Head of caudate nucleus (tissue), 42 donors: ENCODE measurements at regions not wholly inside any gene's neighbourhood (a gene's known extent, or its start where the extent isn't known, plus 50 kb on each side); places are given as distances from the start of the nearest gene placed in this dataset.

Source experiments
- DNase-seq, 42 donors: peaks; one replicate each; pipeline versions ENCODE4 v3.0.0 to v3.0.0-alpha.2; 2020 to 2021; ENCODE audit warnings: mixed read lengths in 7 of 42
- intact Hi-C: fragments of 100-400 bp; cut with DNase I; formaldehyde crosslinking; loops from one replicate; pipeline ENCODE4 v1.15.0; 2022

- peak in 21 of 42 donors; percentile 16 to 73 (median 45) for DNase-seq
- intact Hi-C loops: no loop called here
Measured at GRCh38 chr2:64196963-64197362, 52.7 kb upstream of the PELI1 start.

- no peak for DNase-seq
Measured at GRCh38 chr2:64201151-64201550, 56.9 kb upstream of the PELI1 start.

GRCh38 chr2:64202206-64202845 is 58.1 kb upstream of the PELI1 start:
- intact Hi-C loops: no loop called here
- no peak for DNase-seq

More at GRCh38 chr2:64201151-64201550, 56.9 kb upstream of the PELI1 start:
- intact Hi-C loops: no loop called here

GRCh38 chr2:64203131-64203857 is 59.1 kb upstream of the PELI1 start:
- peak in 5 of 42 donors; percentile 12 to 62 (median 23) for DNase-seq
- intact Hi-C loops: no loop called here

GRCh38 chr2:64203858-64204632 is 59.8 kb upstream of the PELI1 start:
- peak in 32 of 42 donors; percentile 11 to 65 (median 32) for DNase-seq
- intact Hi-C loops: no loop called here

- intact Hi-C loops: no loop called here
- DNase-seq: no peak
Measured at GRCh38 chr2:64204703-64205102, 60.5 kb upstream of the PELI1 start.

GRCh38 chr2:64205415-64205814 is 61.2 kb upstream of the PELI1 start:
- intact Hi-C loops: no loop called here
- DNase-seq: no peak

GRCh38 chr2:64207573-64207972 is 63.4 kb upstream of the PELI1 start:
- DNase-seq: no peak
- intact Hi-C loops: no loop called here

GRCh38 chr2:64210816-64211215 is 66.6 kb upstream of the PELI1 start:
- peak in 3 of 42 donors; percentile 10 to 50 (median 22) for DNase-seq
- intact Hi-C loops: no loop called here

- DNase-seq: no peak
Measured at GRCh38 chr2:64211276-64211921, 67.2 kb upstream of the PELI1 start.

GRCh38 chr2:64212346-64212745 is 68.1 kb upstream of the PELI1 start:
- no peak for DNase-seq

More at GRCh38 chr2:64211276-64211921, 67.2 kb upstream of the PELI1 start:
- intact Hi-C loops: no loop called here

GRCh38 chr2:64212801-64213321 is 68.6 kb upstream of the PELI1 start:
- no peak for DNase-seq
- intact Hi-C loops: no loop called here

More at GRCh38 chr2:64212346-64212745, 68.1 kb upstream of the PELI1 start:
- intact Hi-C loops: no loop called here

GRCh38 chr2:64213532-64214275 is 69.5 kb upstream of the PELI1 start:
- no peak for DNase-seq
- intact Hi-C loops: no loop called here

- DNase-seq: peak in 31 of 42 donors; percentile 14 to 84 (median 57)
- intact Hi-C loops: no loop called here
Measured at GRCh38 chr2:64214281-64215115, 70.3 kb upstream of the PELI1 start.

- intact Hi-C loops: no loop called here
- DNase-seq: no peak
Measured at GRCh38 chr2:64217198-64217869, 73.1 kb upstream of the PELI1 start.

GRCh38 chr2:64218137-64218802 is 74.0 kb upstream of the PELI1 start:
- intact Hi-C loops: no loop called here

More at GRCh38 chr2:64218137-64218802, 74.0 kb upstream of the PELI1 start:
- DNase-seq: no peak
